CD14-positive monocyte (primary cell): ENCODE measurements at regions not wholly inside any gene's neighbourhood (a gene's known extent, or its start where the extent isn't known, plus 50 kb on each side); places are given as distances from the start of the nearest gene placed in this dataset.

Source experiments
- DNase-seq, 3 donors: peaks; one replicate each; pipeline ENCODE4 v3.0.0-alpha.2; 2011 to 2022
- H2AFZ ChIP-seq: 2 replicates; pipeline ENCODE4 v1.6.0; 2012; ENCODE audit warnings: mild to moderate bottlenecking, low read depth, low read length, inconsistent platforms; ENCODE audit not compliant: insufficient read depth, poor library complexity, severe bottlenecking
- H3K27ac ChIP-seq, 2 donors: 1 replicate in 1 of 2; 2 replicates in 1 of 2; pipeline ENCODE4 v1.5.1; 2012 to 2013; ENCODE audit warnings: low read length in 2 of 2, control low read depth in 1 of 2, inconsistent platforms in 1 of 2, low read depth in 1 of 2, mild to moderate bottlenecking in 1 of 2
- H3K27me3 ChIP-seq, 2 donors: one replicate each; pipeline versions ENCODE4 v1.6.0 to v1.6.1; 2011 to 2013; ENCODE audit warnings: low read length in 2 of 2; ENCODE audit not compliant: control insufficient read depth in 2 of 2, insufficient read depth in 2 of 2
- H3K36me3 ChIP-seq, 2 donors: replicated peaks in 1 of 2; 1 replicate in 1 of 2; 2 replicates in 1 of 2; pipeline versions ENCODE4 v1.5.1 to v1.6.1; 2012 to 2013; ENCODE audit warnings: low read length in 2 of 2, control low read depth in 1 of 2, inconsistent platforms in 1 of 2, mild to moderate bottlenecking in 1 of 2; ENCODE audit not compliant: insufficient read depth in 2 of 2, control insufficient read depth in 1 of 2
- H3K4me1 ChIP-seq, 2 donors: 1 replicate in 1 of 2; 2 replicates in 1 of 2; pipeline versions ENCODE4 v1.5.1 to v1.6.1; 2012 to 2013; ENCODE audit warnings: low read length in 2 of 2, control low read depth in 1 of 2, inconsistent platforms in 1 of 2, mild to moderate bottlenecking in 1 of 2, moderate library complexity in 1 of 2; ENCODE audit not compliant: insufficient read depth in 2 of 2, control insufficient read depth in 1 of 2
- H3K4me2 ChIP-seq: replicated peaks from 2 replicates; pipeline ENCODE3; 2012; ENCODE audit warnings: low read length, moderate library complexity, mild to moderate bottlenecking; ENCODE audit not compliant: poor library complexity, severe bottlenecking; ENCODE audit errors: extremely low read depth
- H3K4me3 ChIP-seq, 3 experiments: fragments of 200-600 bp in 1 of 3; sonication (generic) in 1 of 3; replicated peaks in 1 of 3; 1 replicate in 2 of 3; 2 replicates in 1 of 3; pipeline ENCODE4 v1.5.1; 2011 to 2013; ENCODE audit warnings: low read length in 3 of 3, mild to moderate bottlenecking in 3 of 3, control low read depth in 2 of 3, low read depth in 2 of 3, inconsistent platforms in 1 of 3, moderate library complexity in 1 of 3
- H3K79me2 ChIP-seq: 2 replicates; pipeline ENCODE4 v1.6.0; 2012; ENCODE audit warnings: mild to moderate bottlenecking, control low read depth, inconsistent platforms, low read length, moderate library complexity; ENCODE audit not compliant: insufficient read depth
- H3K9ac ChIP-seq: 2 replicates; pipeline ENCODE4 v1.6.0; 2017; ENCODE audit warnings: low read length, mild to moderate bottlenecking; ENCODE audit not compliant: insufficient read depth, poor library complexity, severe bottlenecking
- H3K9me3 ChIP-seq, 2 donors: replicated peaks in 1 of 2; 1 replicate in 1 of 2; 2 replicates in 1 of 2; pipeline versions ENCODE4 v1.5.1 to v1.6.1; 2012 to 2013; ENCODE audit warnings: low read length in 2 of 2, control low read depth in 1 of 2; ENCODE audit not compliant: control insufficient read depth in 1 of 2, insufficient read depth in 1 of 2
- H4K20me1 ChIP-seq: 2 replicates; pipeline ENCODE4 v1.6.0; 2012; ENCODE audit warnings: mild to moderate bottlenecking, low read length, control low read depth, moderate library complexity; ENCODE audit not compliant: insufficient read depth
- H3K27ac Mint-ChIP-seq, 7 donors: one replicate each; pipeline ENCODE4 v1.8.0; 2020; ENCODE audit warnings: mild to moderate bottlenecking in 7 of 7, mixed read lengths in 7 of 7, moderate library complexity in 6 of 7, inconsistent platforms in 2 of 7
- H3K27me3 Mint-ChIP-seq, 3 donors: one replicate each; pipeline ENCODE4 v1.8.0; 2021 to 2022; ENCODE audit warnings: low read depth in 3 of 3, mild to moderate bottlenecking in 3 of 3, mixed read lengths in 3 of 3, moderate library complexity in 3 of 3, inconsistent platforms in 1 of 3
- H3K36me3 Mint-ChIP-seq, 2 donors: one replicate each; pipeline ENCODE4 v1.8.0; 2020; ENCODE audit warnings: mixed read lengths in 2 of 2, inconsistent platforms in 1 of 2, mild to moderate bottlenecking in 1 of 2
- H3K4me1 Mint-ChIP-seq: one replicate; pipeline ENCODE4 v1.8.0; 2020; ENCODE audit warnings: mild to moderate bottlenecking, mixed read lengths
- H3K4me3 Mint-ChIP-seq, 2 donors: one replicate each; pipeline ENCODE4 v1.8.0; 2020; ENCODE audit warnings: mild to moderate bottlenecking in 2 of 2, mixed read lengths in 2 of 2, moderate library complexity in 1 of 2
- H3K9me3 Mint-ChIP-seq, 7 donors: one replicate each; pipeline ENCODE4 v1.8.0; 2020 to 2022; ENCODE audit warnings: mixed read lengths in 7 of 7, mild to moderate bottlenecking in 6 of 7, moderate library complexity in 6 of 7, inconsistent platforms in 2 of 7
- WGBS: methylation state at CpG from one replicate; pipeline ENCODE4 v1.1.5; 2013; ENCODE audit warnings: missing lambda C conversion rate; ENCODE audit not compliant: insufficient coverage; 5-methylcytosine and 5-hydroxymethylcytosine counted together
- intact Hi-C, 2 donors: fragments of 100-400 bp; cut with micrococcal nuclease; formaldehyde crosslinking; loops; one replicate each; pipeline versions ENCODE4 v1.15.0 to v1.15.1; 2023
- TF ChIP-seq, protein P1 (sequence below): fragments of 200-600 bp; IDR thresholded peaks from one replicate; pipeline ENCODE4 v1.8.0; 2022; ENCODE audit warnings: antibody characterized with exemption, mild to moderate bottlenecking

GRCh38 chr2:114031605-114032505 is 142.0 kb downstream of the ACTR3 start:
- H3K4me1 ChIP-seq: no peaks in the 10 kb centered on the region
- H3K27me3 ChIP-seq: no peaks in the 10 kb centered on the region
- H3K4me3 ChIP-seq: no peak overlapping the region
- intact Hi-C loops: no loop called here
- TF ChIP-seq, protein P1, sequence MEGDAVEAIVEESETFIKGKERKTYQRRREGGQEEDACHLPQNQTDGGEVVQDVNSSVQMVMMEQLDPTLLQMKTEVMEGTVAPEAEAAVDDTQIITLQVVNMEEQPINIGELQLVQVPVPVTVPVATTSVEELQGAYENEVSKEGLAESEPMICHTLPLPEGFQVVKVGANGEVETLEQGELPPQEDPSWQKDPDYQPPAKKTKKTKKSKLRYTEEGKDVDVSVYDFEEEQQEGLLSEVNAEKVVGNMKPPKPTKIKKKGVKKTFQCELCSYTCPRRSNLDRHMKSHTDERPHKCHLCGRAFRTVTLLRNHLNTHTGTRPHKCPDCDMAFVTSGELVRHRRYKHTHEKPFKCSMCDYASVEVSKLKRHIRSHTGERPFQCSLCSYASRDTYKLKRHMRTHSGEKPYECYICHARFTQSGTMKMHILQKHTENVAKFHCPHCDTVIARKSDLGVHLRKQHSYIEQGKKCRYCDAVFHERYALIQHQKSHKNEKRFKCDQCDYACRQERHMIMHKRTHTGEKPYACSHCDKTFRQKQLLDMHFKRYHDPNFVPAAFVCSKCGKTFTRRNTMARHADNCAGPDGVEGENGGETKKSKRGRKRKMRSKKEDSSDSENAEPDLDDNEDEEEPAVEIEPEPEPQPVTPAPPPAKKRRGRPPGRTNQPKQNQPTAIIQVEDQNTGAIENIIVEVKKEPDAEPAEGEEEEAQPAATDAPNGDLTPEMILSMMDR: no peak
- no peak overlapping the region for H3K27ac Mint-ChIP-seq
- no peak overlapping the region for H3K4me3 Mint-ChIP-seq
- peaks cover 0 to 3% of the 10 kb centered on the region in 2 donors for H3K9me3 ChIP-seq
- H3K36me3 Mint-ChIP-seq: no peaks in the 10 kb centered on the region
- no peak overlapping the region for H2AFZ ChIP-seq
- H3K9ac ChIP-seq: no peak overlapping the region
- H3K79me2 ChIP-seq: no peaks in the 10 kb centered on the region
- no peak overlapping the region for H3K27ac ChIP-seq
- DNase-seq: no peak
- H3K4me2 ChIP-seq: no peak overlapping the region
- WGBS: 88% methylated on average over 8 of the region's 12 CpGs
- H3K27me3 Mint-ChIP-seq: peaks cover 9 to 15% (median 14%) of the 10 kb centered on the region in 3 donors
- H3K36me3 ChIP-seq: no peaks in the 10 kb centered on the region
- no peaks in the 10 kb centered on the region for H4K20me1 ChIP-seq
- peaks cover 3 to 8% (median 6%) of the 10 kb centered on the region in 7 donors for H3K9me3 Mint-ChIP-seq
- no peaks in the 10 kb centered on the region for H3K4me1 Mint-ChIP-seq

- Histone ChIP-seq H3K79me2 (no peaks in the 10 kb centered on the region), H3K4me2 (no peak overlapping the region), H3K4me3 (no peak overlapping the region), H2AFZ (no peak overlapping the region), H3K4me1 (no peaks in the 10 kb centered on the region), H4K20me1 (no peaks in the 10 kb centered on the region), H3K27ac (no peak overlapping the region), H3K9me3 (peaks cover 0 to 3% of the 10 kb centered on the region in 2 donors), H3K27me3 (no peaks in the 10 kb centered on the region), H3K9ac (no peak overlapping the region), H3K36me3 (no peaks in the 10 kb centered on the region)
- H3K4me1 Mint-ChIP-seq: no peaks in the 10 kb centered on the region
- TF ChIP-seq, protein P1: no peak
- intact Hi-C loops: no loop called here
- no peaks in the 10 kb centered on the region for H3K36me3 Mint-ChIP-seq
- H3K27me3 Mint-ChIP-seq: peaks cover 9 to 16% (median 12%) of the 10 kb centered on the region in 3 donors
- WGBS: 68% methylated on average over 3 of the region's 4 CpGs
- no peak overlapping the region for H3K27ac Mint-ChIP-seq
- H3K9me3 Mint-ChIP-seq: peaks cover 3 to 9% (median 6%) of the 10 kb centered on the region in 7 donors
- H3K4me3 Mint-ChIP-seq: no peak overlapping the region
- no peak for DNase-seq
These were observed 142.8 kb downstream of the ACTR3 start for GRCh38 chr2:114032705-114033104.
